Osteocyte (in vitro differentiated cells): ENCODE measurements at regions not wholly inside any gene's neighbourhood (a gene's known extent, or its start where the extent isn't known, plus 50 kb on each side); places are given as distances from the start of the nearest gene placed in this dataset.

Experiments used
- DNase-seq: peaks from one replicate; pipeline ENCODE4 v3.0.0; 2021; ENCODE audit warnings: mixed read lengths; ENCODE audit not compliant: unreplicated experiment; ENCODE audit errors: extremely low spot score
- H3K27ac Mint-ChIP-seq: one replicate; pipeline ENCODE4 v1.8.0; 2021; ENCODE audit warnings: mild to moderate bottlenecking, mixed read lengths; ENCODE audit not compliant: unreplicated experiment
- H3K27me3 Mint-ChIP-seq: one replicate; pipeline ENCODE4 v1.8.0; 2021; ENCODE audit warnings: mixed read lengths; ENCODE audit not compliant: unreplicated experiment
- H3K36me3 Mint-ChIP-seq: one replicate; pipeline ENCODE4 v1.8.0; 2021; ENCODE audit warnings: mixed read lengths; ENCODE audit not compliant: unreplicated experiment
- H3K4me1 Mint-ChIP-seq: one replicate; pipeline ENCODE4 v1.8.0; 2021; ENCODE audit warnings: mixed read lengths; ENCODE audit not compliant: unreplicated experiment
- H3K4me3 Mint-ChIP-seq: one replicate; pipeline ENCODE4 v1.8.0; 2021; ENCODE audit warnings: mild to moderate bottlenecking, moderate library complexity, mixed read lengths; ENCODE audit not compliant: unreplicated experiment
- H3K9me3 Mint-ChIP-seq: one replicate; pipeline ENCODE4 v1.8.0; 2021; ENCODE audit warnings: mixed read lengths; ENCODE audit not compliant: unreplicated experiment
- CTCF ChIP-seq: fragments of 200-600 bp; sonication (generic); IDR thresholded peaks from 2 replicates; pipeline ENCODE4 v1.5.0; 2021; ENCODE audit warnings: antibody characterized with exemption, mild to moderate bottlenecking, moderate library complexity

DNA sequence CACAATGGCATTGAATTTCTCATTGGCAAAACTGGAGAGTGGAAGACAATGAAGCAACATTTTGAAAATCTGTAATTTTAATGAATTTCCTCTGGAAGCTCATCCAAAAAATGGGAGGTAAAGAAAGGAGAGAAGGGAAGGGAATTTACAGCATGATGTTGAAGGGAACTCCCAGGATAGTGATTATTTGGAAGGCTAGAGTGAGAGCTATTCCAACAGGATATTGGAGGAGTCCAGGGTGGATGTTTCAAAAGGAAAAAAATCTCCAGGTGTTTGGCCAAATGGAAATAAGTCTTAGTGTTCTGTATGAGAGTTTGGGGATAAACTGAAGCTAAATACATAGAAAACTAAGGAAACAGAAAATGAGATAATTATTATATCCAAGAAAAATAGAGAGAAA is 106.2 kb downstream of the IZUMO3 start:
- H3K9me3 Mint-ChIP-seq: peaks cover 38% of the 10 kb centered on the region
- no peak for TF ChIP-seq CTCF
- no peaks in the 10 kb centered on the region for H3K27me3 Mint-ChIP-seq
- H3K27ac Mint-ChIP-seq: no peak overlapping the region
- no peaks in the 10 kb centered on the region for H3K4me1 Mint-ChIP-seq
- H3K4me3 Mint-ChIP-seq: no peak overlapping the region
- no peaks in the 10 kb centered on the region for H3K36me3 Mint-ChIP-seq
- no peak for DNase-seq

GRCh38 chr9:24438876-24439275 is 106.8 kb downstream of the IZUMO3 start:
- Mint-ChIP-seq H3K4me1 (no peaks in the 10 kb centered on the region), H3K4me3 (no peak overlapping the region), H3K36me3 (no peaks in the 10 kb centered on the region), H3K27me3 (no peaks in the 10 kb centered on the region), H3K27ac (no peak overlapping the region), H3K9me3 (peaks cover 38% of the 10 kb centered on the region)
- DNase-seq: no peak
- no peak for TF ChIP-seq CTCF

GRCh38 chr9:24436761-24437160 is 108.9 kb downstream of the IZUMO3 start:
- Mint-ChIP-seq H3K27ac (no peak overlapping the region), H3K9me3 (peaks cover 28% of the 10 kb centered on the region), H3K4me3 (no peak overlapping the region), H3K4me1 (no peaks in the 10 kb centered on the region), H3K36me3 (no peaks in the 10 kb centered on the region), H3K27me3 (no peaks in the 10 kb centered on the region)
- TF ChIP-seq CTCF: no peak
- DNase-seq: no peak

- TF ChIP-seq CTCF: no peak
- Mint-ChIP-seq H3K4me3 (no peak overlapping the region), H3K36me3 (no peaks in the 10 kb centered on the region), H3K27ac (no peak overlapping the region), H3K27me3 (no peaks in the 10 kb centered on the region), H3K9me3 (peaks cover 11% of the 10 kb centered on the region), H3K4me1 (no peaks in the 10 kb centered on the region)
- no peak for DNase-seq
Observed at GRCh38 chr9:24434183-24434582, 111.5 kb downstream of the IZUMO3 start.

DNA sequence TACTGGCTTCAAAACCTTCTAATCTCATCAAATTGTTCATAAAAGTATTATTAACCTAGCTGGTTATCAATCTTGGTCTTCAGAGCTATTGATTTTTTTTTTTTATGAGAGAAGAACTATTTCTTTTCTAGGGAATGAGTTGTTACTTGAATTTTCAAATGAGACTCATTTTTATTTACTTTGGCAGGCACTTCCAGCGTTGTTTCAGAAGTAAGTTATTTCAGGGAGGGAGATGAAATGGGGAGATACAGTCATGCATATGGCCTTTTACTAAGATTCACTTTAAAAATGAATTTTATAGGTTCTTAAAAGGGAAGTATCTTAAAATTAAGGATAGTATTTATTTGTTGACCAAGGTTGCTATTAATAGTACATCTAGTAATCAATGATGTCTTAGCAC is 129.6 kb downstream of the IZUMO3 start:
- Mint-ChIP-seq H3K36me3 (no peaks in the 10 kb centered on the region), H3K27ac (no peak overlapping the region), H3K4me1 (no peaks in the 10 kb centered on the region), H3K4me3 (no peak overlapping the region), H3K27me3 (no peaks in the 10 kb centered on the region), H3K9me3 (peaks cover 29% of the 10 kb centered on the region)
- DNase-seq: no peak
- no peak for TF ChIP-seq CTCF
